ENCODE measurements at regions not wholly inside any gene's neighbourhood (a gene's known extent, or its start where the extent isn't known, plus 50 kb on each side); places are given as distances from the start of the nearest gene placed in this dataset.
"Not testable (repeated sequence)": the region's sequence is repeated elsewhere in the genome, so short reads cannot be mapped to it uniquely, and the experiment has no call there.

GRCh38 chr2:186984481-186984880, 135.5 kb upstream of the ZSWIM2 start:
- Mint-ChIP-seq H3K27me3 (no peaks in the 10 kb centered on the region), H3K9me3 (peaks cover 2 to 10% (median 3%) of the 10 kb centered on the region in 3 donors), H3K4me1 (no peaks in the 10 kb centered on the region), H3K27ac (no peak overlapping the region), H3K36me3 (peaks cover 4% of the 10 kb centered on the region), H3K4me3 (no peak overlapping the region)

- Mint-ChIP-seq H3K4me1 (no peaks in the 10 kb centered on the region), H3K4me3 (no peak overlapping the region), H3K9me3 (no peaks in the 10 kb centered on the region), H3K36me3 (peaks cover 2% of the 10 kb centered on the region), H3K27me3 (no peaks in the 10 kb centered on the region), H3K27ac (no peak overlapping the region)
These were observed 132.0 kb upstream of the ZSWIM2 start for GRCh38 chr2:186980787-186981550.

- Mint-ChIP-seq H3K4me1 (no peaks in the 10 kb centered on the region), H3K9me3 (no peaks in the 10 kb centered on the region), H3K27ac (no peak overlapping the region), H3K4me3 (no peak overlapping the region), H3K27me3 (no peaks in the 10 kb centered on the region), H3K36me3 (no peaks in the 10 kb centered on the region)
These were observed 131.1 kb upstream of the ZSWIM2 start for GRCh38 chr2:186980117-186980442.

- no peaks in the 10 kb centered on the region for H3K9me3 Mint-ChIP-seq
- no peaks in the 10 kb centered on the region for H3K27me3 Mint-ChIP-seq
- no peaks in the 10 kb centered on the region for H3K36me3 Mint-ChIP-seq
- H3K4me3 Mint-ChIP-seq: no peak overlapping the region
- H3K4me1 Mint-ChIP-seq: no peaks in the 10 kb centered on the region
- no peak overlapping the region for H3K27ac Mint-ChIP-seq
These were observed 130.6 kb upstream of the ZSWIM2 start for GRCh38 chr2:186979439-186980116.

GRCh38 chr2:186977433-186978045, 128.6 kb upstream of the ZSWIM2 start:
- Mint-ChIP-seq H3K4me1 (no peaks in the 10 kb centered on the region), H3K4me3 (no peak overlapping the region), H3K9me3 (no peaks in the 10 kb centered on the region), H3K27me3 (no peaks in the 10 kb centered on the region), H3K27ac (no peak overlapping the region), H3K36me3 (no peaks in the 10 kb centered on the region)

- Mint-ChIP-seq H3K27me3 (no peaks in the 10 kb centered on the region), H3K4me1 (no peaks in the 10 kb centered on the region), H3K36me3 (no peaks in the 10 kb centered on the region), H3K4me3 (no peak overlapping the region), H3K27ac (no peak overlapping the region), H3K9me3 (no peaks in the 10 kb centered on the region)
These were observed 127.4 kb upstream of the ZSWIM2 start for GRCh38 chr2:186976329-186976728.

GRCh38 chr2:186972281-186972970, 123.5 kb upstream of the ZSWIM2 start:
- Mint-ChIP-seq H3K4me1 (peaks cover 0 to 1% (median 0%) of the 10 kb centered on the region in 3 donors), H3K27me3 (no peaks in the 10 kb centered on the region), H3K4me3 (no peak overlapping the region), H3K9me3 (peaks cover 0 to 2% (median 0%) of the 10 kb centered on the region in 3 donors), H3K27ac (no peak overlapping the region), H3K36me3 (no peaks in the 10 kb centered on the region)

- H3K36me3 Mint-ChIP-seq: no peaks in the 10 kb centered on the region
These were observed 119.3 kb upstream of the ZSWIM2 start for GRCh38 chr2:186968277-186968676.

GRCh38 chr2:186966015-186966414, 117.0 kb upstream of the ZSWIM2 start:
- Mint-ChIP-seq H3K27me3 (no peaks in the 10 kb centered on the region), H3K4me3 (no peak overlapping the region), H3K4me1 (peaks cover 0 to 1% (median 0%) of the 10 kb centered on the region in 3 donors), H3K36me3 (no peaks in the 10 kb centered on the region), H3K27ac (no peak overlapping the region), H3K9me3 (peaks cover 0 to 5% (median 3%) of the 10 kb centered on the region in 3 donors)

More at GRCh38 chr2:186968277-186968676, 119.3 kb upstream of the ZSWIM2 start:
- no peak overlapping the region for H3K27ac Mint-ChIP-seq
- H3K4me1 Mint-ChIP-seq: peaks cover 0 to 1% (median 0%) of the 10 kb centered on the region in 3 donors
- no peak overlapping the region for H3K4me3 Mint-ChIP-seq
- H3K9me3 Mint-ChIP-seq: peaks cover 0 to 3% (median 0%) of the 10 kb centered on the region in 3 donors
- no peaks in the 10 kb centered on the region for H3K27me3 Mint-ChIP-seq

- no peaks in the 10 kb centered on the region for H3K27me3 Mint-ChIP-seq
- H3K4me3 Mint-ChIP-seq: no peak overlapping the region
- no peaks in the 10 kb centered on the region for H3K36me3 Mint-ChIP-seq
- no peak overlapping the region for H3K27ac Mint-ChIP-seq
- peaks cover 3 to 4% (median 3%) of the 10 kb centered on the region in 3 donors for H3K9me3 Mint-ChIP-seq
- H3K4me1 Mint-ChIP-seq: no peaks in the 10 kb centered on the region
These were observed 113.2 kb upstream of the ZSWIM2 start for GRCh38 chr2:186962085-186962747.

- not testable (repeated sequence) for H3K9me3 Mint-ChIP-seq, H3K4me1 Mint-ChIP-seq, H3K27me3 Mint-ChIP-seq, H3K36me3 Mint-ChIP-seq, H3K27ac Mint-ChIP-seq, H3K4me3 Mint-ChIP-seq
These were observed 111.3 kb upstream of the ZSWIM2 start for GRCh38 chr2:186960241-186960640.

- H3K36me3 Mint-ChIP-seq: no peaks in the 10 kb centered on the region
These were observed 110.5 kb upstream of the ZSWIM2 start for GRCh38 chr2:186959486-186959885.

GRCh38 chr2:186950694-186951093, 101.7 kb upstream of the ZSWIM2 start:
- H3K27ac Mint-ChIP-seq: no peak overlapping the region
- H3K36me3 Mint-ChIP-seq: no peaks in the 10 kb centered on the region
- H3K9me3 Mint-ChIP-seq: peaks cover 0 to 3% (median 2%) of the 10 kb centered on the region in 3 donors
- no peak overlapping the region for H3K4me3 Mint-ChIP-seq
- H3K4me1 Mint-ChIP-seq: peaks cover 0 to 6% (median 0%) of the 10 kb centered on the region in 3 donors
- no peaks in the 10 kb centered on the region for H3K27me3 Mint-ChIP-seq

More at GRCh38 chr2:186959486-186959885, 110.5 kb upstream of the ZSWIM2 start:
- H3K4me3 Mint-ChIP-seq: no peak overlapping the region
- peaks cover 3 to 4% (median 3%) of the 10 kb centered on the region in 3 donors for H3K9me3 Mint-ChIP-seq
- no peaks in the 10 kb centered on the region for H3K4me1 Mint-ChIP-seq
- H3K27ac Mint-ChIP-seq: no peak overlapping the region
- H3K27me3 Mint-ChIP-seq: no peaks in the 10 kb centered on the region

GRCh38 chr2:186949726-186950256, 100.8 kb upstream of the ZSWIM2 start:
- peaks cover 0 to 3% (median 2%) of the 10 kb centered on the region in 3 donors for H3K9me3 Mint-ChIP-seq
- no peaks in the 10 kb centered on the region for H3K27me3 Mint-ChIP-seq
- no peak overlapping the region for H3K27ac Mint-ChIP-seq
- peaks cover 0 to 6% (median 0%) of the 10 kb centered on the region in 3 donors for H3K4me1 Mint-ChIP-seq
- no peak overlapping the region for H3K4me3 Mint-ChIP-seq
- no peaks in the 10 kb centered on the region for H3K36me3 Mint-ChIP-seq

All from IgD-negative memory B cell (primary cell).